ENCODE measurements at regions not wholly inside any gene's neighbourhood (a gene's known extent, or its start where the extent isn't known, plus 50 kb on each side); places are given as distances from the start of the nearest gene placed in this dataset.

- no peaks in the 10 kb centered on the region for H3K4me1 ChIP-seq (ENCODE audit: control insufficient read depth in 1 of 2, insufficient read depth in 2 of 2, low read length in 2 of 2)
- intact Hi-C loops (cut with micrococcal nuclease), result no loop called here
- H3K4me2 ChIP-seq (ENCODE audit: low read length), result no peak overlapping the region
- TF ChIP-seq CBX3 (IDR thresholded peaks at IDR 0.05; ENCODE audit: low read depth) (no peak), ELF1 (IDR thresholded peaks at IDR 0.05; ENCODE audit: borderline replicate concordance, low read depth) (no peak), CTCF (IDR thresholded peaks at IDR 0.05 in 2 of 3, conservative IDR thresholded peaks at IDR 0.05 in 1 of 3; ENCODE audit: borderline replicate concordance in 1 of 3, insufficient read depth in 1 of 3, low read depth in 2 of 3, low read length in 2 of 3) (no peak), YY1 (IDR thresholded peaks at IDR 0.05; ENCODE audit: extremely low read depth, insufficient replicate concordance, low read depth, low read length) (no peak), SP1 (IDR thresholded peaks at IDR 0.05; ENCODE audit: low read depth) (no peak)
- H3K27me3 ChIP-seq (ENCODE audit: insufficient read depth, low read length), result no peaks in the 10 kb centered on the region
- BruUV-seq (replicated peaks), result no TSS peak
- RAD21 ChIA-PET (ENCODE audit: low non-redundant PET in 1 of 2, low total read pairs in 2 of 2, uncharacterized antibody in 2 of 2, unreplicated experiment in 2 of 2), result interaction anchor here in 1 of 2 experiments (0.5 kb wide), 1 partner anchor 24 kb away, joined by 3 read pairs; no protein-coding TSS in a partner anchor
- POLR2A ChIA-PET, result no interaction called here
- H3K4me3 ChIP-seq (replicated peaks in 1 of 2; ENCODE audit: low read depth in 1 of 2, low read length in 2 of 2), result no peak overlapping the region
- CTCF ChIA-PET, result no interaction called here
- no peak overlapping the region for H3K27ac ChIP-seq (ENCODE audit: low read depth, low read length)
- H4K20me1 ChIP-seq (ENCODE audit: insufficient read depth), result no peaks in the 10 kb centered on the region
- no peak for ATAC-seq
- no peaks in the 10 kb centered on the region for H3K79me2 ChIP-seq (ENCODE audit: insufficient read depth, low read length)
- H3K36me3 ChIP-seq (ENCODE audit: control insufficient read depth in 1 of 2, insufficient read depth in 2 of 2, low read length in 2 of 2), result no peaks in the 10 kb centered on the region
- no peak overlapping the region for H3K9ac ChIP-seq (ENCODE audit: low read length)
- no peaks in the 10 kb centered on the region for H3K9me3 ChIP-seq (ENCODE audit: control insufficient read depth in 1 of 2, insufficient read depth in 1 of 2, low read depth in 1 of 2, low read length in 2 of 2)
- no peaks in the 10 kb centered on the region for H3K9me2 ChIP-seq (ENCODE audit: insufficient read depth)
- no peak for DNase-seq (ENCODE audit: low read depth, low spot score)
- no peak overlapping the region for H2AFZ ChIP-seq (ENCODE audit: low read depth, low read length, poor library complexity, severe bottlenecking)
These were observed 1215.7 kb upstream of the SLC10A2 start for GRCh38 chr13:104281910-104282309.

GRCh38 chr13:104270731-104271130 is 1204.5 kb upstream of the SLC10A2 start:
- DNase-seq (ENCODE audit: low read depth, low spot score) (no peak), ATAC-seq (no peak)
- Histone ChIP-seq H3K9ac (ENCODE audit: low read length) (no peak overlapping the region), H3K4me3 (replicated peaks in 1 of 2; ENCODE audit: low read depth in 1 of 2, low read length in 2 of 2) (no peak overlapping the region), H2AFZ (ENCODE audit: low read depth, low read length, poor library complexity, severe bottlenecking) (no peak overlapping the region), H3K27me3 (ENCODE audit: insufficient read depth, low read length) (no peaks in the 10 kb centered on the region), H3K9me2 (ENCODE audit: insufficient read depth) (no peaks in the 10 kb centered on the region), H3K4me2 (ENCODE audit: low read length) (no peak overlapping the region), H3K9me3 (ENCODE audit: control insufficient read depth in 1 of 2, insufficient read depth in 1 of 2, low read depth in 1 of 2, low read length in 2 of 2) (no peaks in the 10 kb centered on the region), H3K79me2 (ENCODE audit: insufficient read depth, low read length) (no peaks in the 10 kb centered on the region), H3K4me1 (ENCODE audit: control insufficient read depth in 1 of 2, insufficient read depth in 2 of 2, low read length in 2 of 2) (no peaks in the 10 kb centered on the region), H4K20me1 (ENCODE audit: insufficient read depth) (no peaks in the 10 kb centered on the region), H3K36me3 (ENCODE audit: control insufficient read depth in 1 of 2, insufficient read depth in 2 of 2, low read length in 2 of 2) (no peaks in the 10 kb centered on the region), H3K27ac (ENCODE audit: low read depth, low read length) (no peak overlapping the region)
- ChIA-PET CTCF (no interaction called here), POLR2A (no interaction called here), RAD21 (ENCODE audit: low non-redundant PET in 1 of 2, low total read pairs in 2 of 2, uncharacterized antibody in 2 of 2, unreplicated experiment in 2 of 2) (no interaction called here)
- intact Hi-C loops (cut with micrococcal nuclease), result no loop called here
- BruUV-seq (replicated peaks), result no TSS peak
- TF ChIP-seq CBX3 (IDR thresholded peaks at IDR 0.05; ENCODE audit: low read depth) (no peak), SP1 (IDR thresholded peaks at IDR 0.05; ENCODE audit: low read depth) (no peak), SRF (IDR thresholded peaks at IDR 0.05; ENCODE audit: low read depth) (no peak), CTCF (IDR thresholded peaks at IDR 0.05 in 2 of 3, conservative IDR thresholded peaks at IDR 0.05 in 1 of 3; ENCODE audit: borderline replicate concordance in 1 of 3, insufficient read depth in 1 of 3, low read depth in 2 of 3, low read length in 2 of 3) (no peak), SIN3A (IDR thresholded peaks at IDR 0.05; ENCODE audit: low read depth) (no peak), CEBPB (IDR thresholded peaks at IDR 0.05; ENCODE audit: low read depth) (no peak), EGR1 (IDR thresholded peaks at IDR 0.05; ENCODE audit: low read depth) (no peak), REST (IDR thresholded peaks at IDR 0.05; ENCODE audit: low read depth) (no peak), YY1 (IDR thresholded peaks at IDR 0.05; ENCODE audit: extremely low read depth, insufficient replicate concordance, low read depth, low read length) (no peak), TCF7L2 (IDR thresholded peaks at IDR 0.05; ENCODE audit: borderline replicate concordance, extremely low read depth, insufficient read depth, insufficient read length) (no peak), POLR2AphosphoS5 (IDR thresholded peaks at IDR 0.05; ENCODE audit: low read depth, low read length) (no peak)

All from HCT116 (cell line).